SU-DHL-6 (cell line): ENCODE measurements at regions not wholly inside any gene's neighbourhood (a gene's known extent, or its start where the extent isn't known, plus 50 kb on each side); places are given as distances from the start of the nearest gene placed in this dataset.

Experiments used
- H2AFZ ChIP-seq: fragments of 200-600 bp; sonication (generic); 2 replicates; pipeline ENCODE4 v1.6.1; 2014; ENCODE audit warnings: low read depth, mild to moderate bottlenecking, moderate library complexity, mixed read lengths, antibody characterized with exemption, low read length; ENCODE audit not compliant: severe bottlenecking
- H3F3A ChIP-seq: fragments of 200-600 bp; shearing (Covaris generic); 2 replicates; pipeline ENCODE4 v1.6.0; 2016; ENCODE audit warnings: antibody characterized with exemption, mild to moderate bottlenecking; ENCODE audit not compliant: insufficient read depth
- H3K27ac ChIP-seq: fragments of 200-600 bp; sonication (generic); 2 replicates; pipeline ENCODE4 v1.5.1; 2016; ENCODE audit warnings: low read depth, mild to moderate bottlenecking, low read length, moderate library complexity, mixed read lengths
- H3K27me3 ChIP-seq: fragments of 200-600 bp; sonication (generic), shearing (Covaris generic); 2 replicates; pipeline ENCODE4 v1.6.0; 2014; ENCODE audit warnings: mild to moderate bottlenecking, low read length
- H3K36me3 ChIP-seq: fragments of 200-600 bp; sonication (generic); 2 replicates; pipeline ENCODE4 v1.6.1; 2014; ENCODE audit warnings: mild to moderate bottlenecking, low read length, mixed read lengths
- H3K4me2 ChIP-seq: fragments of 300-600, 200-600 bp; shearing (Covaris generic), sonication (generic); 2 replicates; pipeline ENCODE4 v1.6.0; 2014; ENCODE audit warnings: low read length, low read depth, mild to moderate bottlenecking; ENCODE audit not compliant: poor library complexity, severe bottlenecking
- H3K4me3 ChIP-seq: fragments of 200-600 bp; sonication (generic); 2 replicates; pipeline ENCODE4 v1.5.1; 2014; ENCODE audit warnings: antibody characterized with exemption, low read length, mild to moderate bottlenecking, mixed read lengths; ENCODE audit not compliant: insufficient read depth, poor library complexity, severe bottlenecking
- H3K79me2 ChIP-seq: fragments of 200-600 bp; sonication (generic); 2 replicates; pipeline ENCODE4 v1.6.1; 2014; ENCODE audit warnings: mild to moderate bottlenecking, low read length, moderate library complexity; ENCODE audit not compliant: insufficient read depth
- H3K9ac ChIP-seq: fragments of 200-600 bp; sonication (generic); 2 replicates; pipeline ENCODE4 v1.7.0; 2014; ENCODE audit warnings: mild to moderate bottlenecking, low read length
- H3K9me2 ChIP-seq: fragments of 200-600 bp; sonication (generic); replicated peaks from 2 replicates; pipeline ENCODE4 v1.6.1; 2014; ENCODE audit warnings: low read length; ENCODE audit not compliant: insufficient read depth
- H3K9me3 ChIP-seq: fragments of 200-600 bp; sonication (generic); 2 replicates; pipeline ENCODE4 v1.6.1; 2014; ENCODE audit warnings: low read length, mixed read lengths; ENCODE audit not compliant: insufficient read depth
- H4K20me1 ChIP-seq: fragments of 200-600 bp; sonication (generic); 2 replicates; pipeline ENCODE4 v1.6.1; 2014; ENCODE audit warnings: low read depth, mild to moderate bottlenecking, antibody characterized with exemption, low read length, moderate library complexity, mixed read lengths
- CTCF ChIP-seq: fragments of 200-600 bp; sonication (generic); IDR thresholded peaks from one replicate; pipeline ENCODE4 v1.5.1; 2017; ENCODE audit warnings: antibody characterized with exemption, mild to moderate bottlenecking, low read length, moderate library complexity; ENCODE audit not compliant: insufficient read depth, poor library complexity, severe bottlenecking
- EZH2phosphoT487 ChIP-seq: fragments of 200-600 bp; sonication (generic), shearing (Covaris generic); conservative IDR thresholded peaks from 2 replicates; pipeline ENCODE4 v1.6.1; 2018; ENCODE audit warnings: mild to moderate bottlenecking, antibody characterized with exemption, low read length, moderate library complexity, mixed read lengths

DNA sequence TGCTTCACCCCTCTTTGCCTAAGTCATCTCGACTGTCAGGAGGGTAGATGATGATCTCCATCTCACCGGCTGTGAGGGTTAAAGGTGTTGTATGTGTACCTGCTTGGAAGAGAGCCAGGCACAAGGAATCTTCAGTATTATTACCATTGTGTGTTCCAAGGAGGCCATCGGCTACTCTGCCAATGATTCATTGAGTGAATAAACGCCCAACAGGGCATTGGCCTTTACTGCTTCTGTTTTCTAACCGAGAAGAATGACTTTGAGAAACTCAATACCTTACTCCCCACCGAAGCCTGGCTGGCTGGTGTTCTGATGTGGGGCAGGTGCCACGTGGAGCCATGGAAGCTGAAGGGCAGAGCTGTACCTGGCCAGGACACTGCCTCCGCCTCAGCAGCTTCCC is 228.8 kb downstream of the SNX18 start:
- TF ChIP-seq EZH2phosphoT487: no peak
- no peak for TF ChIP-seq CTCF
- H2AFZ ChIP-seq: no peak overlapping the region

GRCh38 chr5:54745599-54745998 is 228.0 kb downstream of the SNX18 start:
- Histone ChIP-seq H4K20me1 (no peaks in the 10 kb centered on the region), H3K9me3 (no peaks in the 10 kb centered on the region), H3K27ac (no peak overlapping the region), H3K4me2 (no peak overlapping the region), H2AFZ (no peak overlapping the region), H3K79me2 (no peaks in the 10 kb centered on the region), H3K27me3 (no peaks in the 10 kb centered on the region), H3K4me3 (no peak overlapping the region), H3K36me3 (no peaks in the 10 kb centered on the region), H3K9me2 (no peaks in the 10 kb centered on the region), H3K9ac (no peak overlapping the region), H3F3A (no peaks in the 10 kb centered on the region)
- TF ChIP-seq CTCF (no peak), EZH2phosphoT487 (no peak)

More for the DNA sequence above, 228.8 kb downstream of the SNX18 start:
- Histone ChIP-seq H3K27me3 (no peaks in the 10 kb centered on the region), H3K9me2 (no peaks in the 10 kb centered on the region), H3K36me3 (no peaks in the 10 kb centered on the region), H3F3A (no peaks in the 10 kb centered on the region), H3K9ac (no peak overlapping the region), H3K79me2 (no peaks in the 10 kb centered on the region), H3K4me2 (no peak overlapping the region), H3K27ac (no peak overlapping the region), H3K9me3 (no peaks in the 10 kb centered on the region), H3K4me3 (no peak overlapping the region), H4K20me1 (no peaks in the 10 kb centered on the region)

- TF ChIP-seq CTCF (no peak), EZH2phosphoT487 (no peak)
- no peaks in the 10 kb centered on the region for H3K27me3 ChIP-seq
- no peak overlapping the region for H3K27ac ChIP-seq
- H3K9me3 ChIP-seq: no peaks in the 10 kb centered on the region
- no peaks in the 10 kb centered on the region for H3F3A ChIP-seq
- H3K9me2 ChIP-seq: no peaks in the 10 kb centered on the region
- no peaks in the 10 kb centered on the region for H3K36me3 ChIP-seq
- no peak overlapping the region for H3K9ac ChIP-seq
- peak overlapping the region; percentile 22 for H3K4me2 ChIP-seq
- H4K20me1 ChIP-seq: no peaks in the 10 kb centered on the region
- H3K4me3 ChIP-seq: no peak overlapping the region
- H2AFZ ChIP-seq: peak overlapping the region; percentile 70
- H3K79me2 ChIP-seq: no peaks in the 10 kb centered on the region
These were observed 226.6 kb downstream of the SNX18 start for GRCh38 chr5:54743997-54744788.
